ENCODE measurements at regions not wholly inside any gene's neighbourhood (a gene's known extent, or its start where the extent isn't known, plus 50 kb on each side); places are given as distances from the start of the nearest gene placed in this dataset.

DNA sequence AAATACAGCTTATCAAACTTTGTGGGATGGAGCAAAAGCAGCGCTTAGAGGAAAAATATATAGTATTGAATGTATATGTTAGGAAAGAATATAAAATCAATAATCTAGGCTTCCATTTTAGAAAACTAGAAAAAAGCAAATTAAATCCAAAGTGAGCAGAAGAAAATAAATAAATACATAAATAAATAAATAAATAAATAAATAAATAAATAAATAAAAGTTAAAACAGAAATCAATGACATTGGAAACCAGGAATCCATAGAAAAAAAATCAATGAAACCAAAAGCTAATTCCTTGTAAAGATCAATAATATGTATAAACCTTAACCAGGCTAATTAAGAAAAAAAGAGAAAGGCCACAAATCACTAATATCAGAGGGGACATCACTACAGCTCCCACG is 141.8 kb upstream of the C1QTNF7 start:
- no peaks in the 10 kb centered on the region for H3K9me3 ChIP-seq
- H3K27ac ChIP-seq, result no peak overlapping the region
- TF ChIP-seq, protein P1, sequence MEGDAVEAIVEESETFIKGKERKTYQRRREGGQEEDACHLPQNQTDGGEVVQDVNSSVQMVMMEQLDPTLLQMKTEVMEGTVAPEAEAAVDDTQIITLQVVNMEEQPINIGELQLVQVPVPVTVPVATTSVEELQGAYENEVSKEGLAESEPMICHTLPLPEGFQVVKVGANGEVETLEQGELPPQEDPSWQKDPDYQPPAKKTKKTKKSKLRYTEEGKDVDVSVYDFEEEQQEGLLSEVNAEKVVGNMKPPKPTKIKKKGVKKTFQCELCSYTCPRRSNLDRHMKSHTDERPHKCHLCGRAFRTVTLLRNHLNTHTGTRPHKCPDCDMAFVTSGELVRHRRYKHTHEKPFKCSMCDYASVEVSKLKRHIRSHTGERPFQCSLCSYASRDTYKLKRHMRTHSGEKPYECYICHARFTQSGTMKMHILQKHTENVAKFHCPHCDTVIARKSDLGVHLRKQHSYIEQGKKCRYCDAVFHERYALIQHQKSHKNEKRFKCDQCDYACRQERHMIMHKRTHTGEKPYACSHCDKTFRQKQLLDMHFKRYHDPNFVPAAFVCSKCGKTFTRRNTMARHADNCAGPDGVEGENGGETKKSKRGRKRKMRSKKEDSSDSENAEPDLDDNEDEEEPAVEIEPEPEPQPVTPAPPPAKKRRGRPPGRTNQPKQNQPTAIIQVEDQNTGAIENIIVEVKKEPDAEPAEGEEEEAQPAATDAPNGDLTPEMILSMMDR (IDR thresholded peaks at IDR 0.05), result no peak
- H3K27me3 ChIP-seq, result no peaks in the 10 kb centered on the region
- no peak overlapping the region for H3K4me3 ChIP-seq (ENCODE audit: low read depth in 1 of 2, low read length in 1 of 2)
- H3K36me3 ChIP-seq, result no peaks in the 10 kb centered on the region
- no peaks in the 10 kb centered on the region for H3K4me1 ChIP-seq (ENCODE audit: control insufficient read depth in 1 of 2, insufficient read depth in 1 of 2, low read depth in 1 of 2, low read length in 1 of 2)

DNA sequence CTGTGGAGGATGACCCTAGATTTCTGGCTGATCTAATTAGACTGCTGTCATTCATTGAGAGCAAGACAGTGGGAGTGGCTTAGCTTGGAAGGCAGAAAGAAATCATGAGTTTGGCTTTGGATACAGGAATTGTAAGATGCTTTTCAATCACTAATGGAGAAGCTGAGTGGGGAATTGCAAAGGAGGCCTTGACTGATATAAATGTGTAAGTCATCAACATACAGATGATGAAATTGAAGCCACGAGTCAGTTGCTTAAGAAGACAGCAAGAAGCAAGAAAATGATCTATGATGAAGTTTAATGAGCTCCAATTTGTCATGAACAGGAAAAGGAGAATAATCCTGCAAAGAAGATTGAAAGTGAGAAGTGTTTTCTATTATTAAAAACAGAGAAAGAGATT is 136.7 kb upstream of the C1QTNF7 start:
- no peaks in the 10 kb centered on the region for H3K36me3 ChIP-seq
- H3K4me3 ChIP-seq (ENCODE audit: low read depth in 1 of 2, low read length in 1 of 2), result no peak overlapping the region
- H3K27me3 ChIP-seq, result no peaks in the 10 kb centered on the region
- TF ChIP-seq, protein P1 (IDR thresholded peaks at IDR 0.05), result no peak
- no peaks in the 10 kb centered on the region for H3K4me1 ChIP-seq (ENCODE audit: control insufficient read depth in 1 of 2, insufficient read depth in 1 of 2, low read depth in 1 of 2, low read length in 1 of 2)
- H3K27ac ChIP-seq, result no peak overlapping the region
- no peaks in the 10 kb centered on the region for H3K9me3 ChIP-seq

DNA sequence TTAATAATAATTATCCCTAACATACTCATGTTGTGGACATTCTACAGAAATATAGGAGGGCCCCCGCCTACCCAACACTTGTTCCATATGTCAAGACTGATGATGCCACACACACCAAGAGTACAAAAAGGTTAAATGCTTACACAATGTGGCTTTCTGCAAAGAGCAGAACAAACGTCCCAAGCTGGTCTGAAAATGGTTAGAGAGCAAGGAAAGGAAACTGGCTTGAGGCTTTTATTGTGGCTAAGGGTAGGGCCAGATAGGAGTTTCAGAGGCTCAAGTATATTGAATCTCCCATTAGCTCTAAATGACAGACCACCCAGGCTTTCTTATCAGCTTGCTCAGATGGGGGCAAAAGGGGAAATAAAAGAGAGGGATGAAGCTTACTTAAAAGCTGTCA is 134.1 kb upstream of the C1QTNF7 start:
- Histone ChIP-seq H3K36me3 (no peaks in the 10 kb centered on the region), H3K4me1 (ENCODE audit: control insufficient read depth in 1 of 2, insufficient read depth in 1 of 2, low read depth in 1 of 2, low read length in 1 of 2) (no peaks in the 10 kb centered on the region), H3K27ac (no peak overlapping the region), H3K4me3 (ENCODE audit: low read depth in 1 of 2, low read length in 1 of 2) (no peak overlapping the region), H3K9me3 (no peaks in the 10 kb centered on the region), H3K27me3 (no peaks in the 10 kb centered on the region)
- TF ChIP-seq, protein P1 (IDR thresholded peaks at IDR 0.05), result no peak

DNA sequence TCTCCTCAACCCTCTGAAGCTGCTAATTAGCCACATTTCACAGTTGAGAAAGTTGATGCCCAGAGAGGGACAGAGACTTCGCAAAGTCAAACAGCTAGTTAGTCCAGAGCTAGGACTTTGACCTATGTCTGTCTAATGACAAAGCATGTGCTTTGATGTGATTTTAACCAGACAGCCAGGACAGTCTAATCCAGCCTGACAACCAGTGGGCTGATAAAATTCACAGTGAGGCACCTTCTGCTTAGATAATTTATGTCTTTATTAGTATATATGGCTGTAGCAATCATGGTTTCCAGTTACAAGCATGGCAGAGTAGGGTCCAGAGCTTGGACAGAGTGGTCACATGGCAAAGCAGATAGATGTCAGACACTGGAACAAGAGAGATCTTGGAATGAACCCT is 133.6 kb upstream of the C1QTNF7 start:
- TF ChIP-seq, protein P1 (IDR thresholded peaks at IDR 0.05), result no peak
- Histone ChIP-seq H3K27me3 (no peaks in the 10 kb centered on the region), H3K36me3 (no peaks in the 10 kb centered on the region), H3K27ac (no peak overlapping the region), H3K4me1 (ENCODE audit: control insufficient read depth in 1 of 2, insufficient read depth in 1 of 2, low read depth in 1 of 2, low read length in 1 of 2) (no peaks in the 10 kb centered on the region), H3K9me3 (no peaks in the 10 kb centered on the region), H3K4me3 (ENCODE audit: low read depth in 1 of 2, low read length in 1 of 2) (no peak overlapping the region)

DNA sequence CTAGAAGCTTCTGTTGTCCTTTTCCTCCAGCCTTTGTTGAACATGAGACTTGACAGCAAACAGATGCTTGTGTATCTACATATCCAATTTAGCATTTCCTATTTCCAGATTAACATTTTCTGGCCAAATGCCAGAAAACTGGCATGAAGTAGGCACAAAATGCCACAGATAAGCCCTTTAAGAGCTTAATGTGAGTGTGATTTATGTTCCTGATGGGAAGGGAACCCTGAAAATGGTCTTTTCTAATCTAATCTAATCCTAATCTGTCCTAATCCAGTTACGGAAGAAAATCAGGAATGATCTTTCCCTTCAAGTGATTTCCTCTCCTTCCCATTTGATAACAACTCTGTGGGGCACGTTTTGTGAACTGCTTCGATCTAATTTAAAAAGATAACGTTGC is 133.0 kb upstream of the C1QTNF7 start:
- no peaks in the 10 kb centered on the region for H3K4me1 ChIP-seq (ENCODE audit: control insufficient read depth in 1 of 2, insufficient read depth in 1 of 2, low read depth in 1 of 2, low read length in 1 of 2)
- no peaks in the 10 kb centered on the region for H3K27me3 ChIP-seq
- no peaks in the 10 kb centered on the region for H3K9me3 ChIP-seq
- no peak overlapping the region for H3K27ac ChIP-seq
- no peaks in the 10 kb centered on the region for H3K36me3 ChIP-seq
- H3K4me3 ChIP-seq (ENCODE audit: low read depth in 1 of 2, low read length in 1 of 2), result no peak overlapping the region
- TF ChIP-seq, protein P1 (IDR thresholded peaks at IDR 0.05), result no peak

All from neutrophil (primary cell).